Testis (tissue), 2 donors: ENCODE measurements at regions not wholly inside any gene's neighbourhood (a gene's known extent, or its start where the extent isn't known, plus 50 kb on each side); places are given as distances from the start of the nearest gene placed in this dataset.
A peak's percentile ranks its signal among the peaks of the same experiment; 100 is the strongest.

Experiments
- DNase-seq: peaks from one replicate; pipeline ENCODE4 v3.0.0-alpha.2; 2019
- H3K27ac ChIP-seq, 2 donors: fragments of 200-600 bp; sonication (generic); one replicate each; pipeline ENCODE4 v1.5.1; 2019
- H3K27me3 ChIP-seq: fragments of 200-600 bp; sonication (generic); one replicate; pipeline ENCODE4 v1.5.1; 2019
- H3K36me3 ChIP-seq: fragments of 200-600 bp; sonication (generic); one replicate; pipeline ENCODE4 v1.5.1; 2017; ENCODE audit warnings: low read depth; ENCODE audit errors: missing control alignments
- H3K4me1 ChIP-seq: fragments of 200-600 bp; sonication (generic); one replicate; pipeline ENCODE4 v1.5.1; 2019
- H3K4me3 ChIP-seq, 2 donors: fragments of 200-600 bp; sonication (generic); one replicate each; pipeline ENCODE4 v1.5.1; 2017 to 2019
- H3K9me3 ChIP-seq: fragments of 200-600 bp; sonication (generic); one replicate; pipeline ENCODE4 v1.5.1; 2017
- CTCF ChIP-seq, 3 experiments: fragments of 450-650 bp in 2 of 3; fragments of 200-600 bp in 1 of 3; sonication (generic) in 1 of 3; IDR thresholded peaks; one replicate each; pipeline ENCODE4 v1.5.1; 2016 to 2019; ENCODE audit warnings: antibody characterized with exemption in 3 of 3, mild to moderate bottlenecking in 2 of 3, moderate library complexity in 1 of 3
- POLR2A ChIP-seq: fragments of 450-650 bp; IDR thresholded peaks from one replicate; pipeline ENCODE4 v1.6.1; 2017; ENCODE audit warnings: antibody characterized with exemption, mild to moderate bottlenecking, moderate library complexity
- WGBS, 2 donors: methylation state at CpG; one replicate each; pipeline ENCODE4 v1.1.5; 2018; 5-methylcytosine and 5-hydroxymethylcytosine counted together
- intact Hi-C: fragments of 100-400 bp; cut with DNase I; formaldehyde crosslinking; loops from one replicate; pipeline ENCODE4 v1.15.1; 2023; ENCODE audit warnings: low total_unique reads

GRCh38 chr5:160929906-160930305, 77.9 kb upstream of the ATP10B start:
- DNase-seq, result no peak
- Histone ChIP-seq H3K27ac (no peak overlapping the region), H3K36me3 (no peaks in the 10 kb centered on the region), H3K9me3 (no peaks in the 10 kb centered on the region), H3K27me3 (no peaks in the 10 kb centered on the region), H3K4me3 (no peak overlapping the region), H3K4me1 (peaks cover 5% of the 10 kb centered on the region)
- 93 to 95% methylated on average over 3 of the region's 3 CpGs for WGBS, 2 donors
- TF ChIP-seq CTCF (IDR thresholded peaks at IDR 0.05) (no peak), POLR2A (no peak)
- intact Hi-C loops, result no loop called here

- 76 to 98% methylated on average over 2 of the region's 2 CpGs for WGBS, 2 donors
- no peak overlapping the region for H3K4me3 ChIP-seq
- H3K36me3 ChIP-seq, result no peaks in the 10 kb centered on the region
- no peaks in the 10 kb centered on the region for H3K9me3 ChIP-seq
- intact Hi-C loops, result no loop called here
- DNase-seq, result no peak
- TF ChIP-seq CTCF (IDR thresholded peaks at IDR 0.05) (no peak), POLR2A (no peak)
- H3K27me3 ChIP-seq, result no peaks in the 10 kb centered on the region
- H3K27ac ChIP-seq, result no peak overlapping the region
- peaks cover 5% of the 10 kb centered on the region for H3K4me1 ChIP-seq
Measured at GRCh38 chr5:160929360-160929759, 77.3 kb upstream of the ATP10B start.

- intact Hi-C loops, result no loop called here
- no peak for DNase-seq
- 46 to 50% methylated on average over 6 of the region's 6 CpGs for WGBS, 2 donors
- peaks cover 5% of the 10 kb centered on the region for H3K4me1 ChIP-seq
- no peaks in the 10 kb centered on the region for H3K27me3 ChIP-seq
- H3K4me3 ChIP-seq, result no peak overlapping the region
- no peaks in the 10 kb centered on the region for H3K9me3 ChIP-seq
- no peak overlapping the region for H3K27ac ChIP-seq
- TF ChIP-seq POLR2A (no peak), CTCF (IDR thresholded peaks at IDR 0.05) (no peak)
- H3K36me3 ChIP-seq, result no peaks in the 10 kb centered on the region
Measured at GRCh38 chr5:160926428-160926827, 74.4 kb upstream of the ATP10B start.

GRCh38 chr5:160925281-160925680, 73.3 kb upstream of the ATP10B start:
- no peaks in the 10 kb centered on the region for H3K27me3 ChIP-seq
- no peaks in the 10 kb centered on the region for H3K36me3 ChIP-seq
- intact Hi-C loops, result no loop called here
- WGBS, 2 donors, result 44 to 77% methylated on average over 6 of the region's 6 CpGs
- H3K27ac ChIP-seq, result no peak overlapping the region
- H3K4me1 ChIP-seq, result no peaks in the 10 kb centered on the region
- TF ChIP-seq POLR2A, result no peak
- TF ChIP-seq CTCF (IDR thresholded peaks at IDR 0.05), result no peak
- no peaks in the 10 kb centered on the region for H3K9me3 ChIP-seq
- peak; percentile 29 for DNase-seq
- no peak overlapping the region for H3K4me3 ChIP-seq

- Histone ChIP-seq H3K36me3 (no peaks in the 10 kb centered on the region), H3K4me1 (no peaks in the 10 kb centered on the region), H3K9me3 (no peaks in the 10 kb centered on the region), H3K4me3 (no peak overlapping the region), H3K27me3 (no peaks in the 10 kb centered on the region), H3K27ac (no peak overlapping the region)
- TF ChIP-seq POLR2A (no peak), CTCF (IDR thresholded peaks at IDR 0.05) (no peak)
- DNase-seq, result no peak
- intact Hi-C loops, result no loop called here
- 84 to 92% methylated on average over 6 of the region's 6 CpGs for WGBS, 2 donors
Measured at GRCh38 chr5:160923936-160924710, 72.1 kb upstream of the ATP10B start.
